ENCODE measurements at regions not wholly inside any gene's neighbourhood (a gene's known extent, or its start where the extent isn't known, plus 50 kb on each side); places are given as distances from the start of the nearest gene placed in this dataset.

- no peak for TF ChIP-seq CTCF (IDR thresholded peaks at IDR 0.05)
- no peak for TF ChIP-seq POLR2A (IDR thresholded peaks at IDR 0.05)
Observed at GRCh38 chr22:22124374-22124773, 120.2 kb upstream of the VPREB1 start.

Data from Peyer's patch (tissue), 4 donors.